Stimulated activated CD4-positive, alpha-beta T cell treated with anti-CD3 and anti-CD28 coated beads, Interleukin-15, amount 100 ng/mL, for 48 hours (primary cell): ENCODE measurements at regions not wholly inside any gene's neighbourhood (a gene's known extent, or its start where the extent isn't known, plus 50 kb on each side); places are given as distances from the start of the nearest gene placed in this dataset.
"Not testable (repeated sequence)": the region's sequence is repeated elsewhere in the genome, so short reads cannot be mapped to it uniquely, and the experiment has no call there.

Experiments used
- DNase-seq, 2 donors: peaks; one replicate each; pipeline ENCODE4 v3.0.0-alpha.2; 2020; ENCODE audit warnings: low read depth in 2 of 2

DNA sequence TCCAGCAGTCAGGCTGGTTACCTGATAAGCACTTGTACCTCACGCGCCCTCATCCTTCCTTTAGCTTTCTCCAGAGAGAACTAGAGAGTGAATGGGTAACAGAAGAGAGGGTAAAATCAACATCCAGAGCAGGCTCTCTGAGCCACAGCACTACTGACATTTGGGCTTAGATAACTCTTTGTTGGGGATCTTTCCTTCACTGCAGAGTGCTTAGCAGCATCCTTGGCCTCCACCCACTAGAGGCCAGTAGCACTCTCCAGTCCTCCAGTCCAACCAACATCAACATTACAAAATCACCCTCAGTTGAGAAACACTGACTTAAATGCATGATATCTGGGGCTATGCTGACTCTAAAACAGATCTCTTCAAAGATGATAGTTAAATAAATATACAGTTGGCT, 220.7 kb downstream of the TACR3 start:
- no peak for DNase-seq

DNA sequence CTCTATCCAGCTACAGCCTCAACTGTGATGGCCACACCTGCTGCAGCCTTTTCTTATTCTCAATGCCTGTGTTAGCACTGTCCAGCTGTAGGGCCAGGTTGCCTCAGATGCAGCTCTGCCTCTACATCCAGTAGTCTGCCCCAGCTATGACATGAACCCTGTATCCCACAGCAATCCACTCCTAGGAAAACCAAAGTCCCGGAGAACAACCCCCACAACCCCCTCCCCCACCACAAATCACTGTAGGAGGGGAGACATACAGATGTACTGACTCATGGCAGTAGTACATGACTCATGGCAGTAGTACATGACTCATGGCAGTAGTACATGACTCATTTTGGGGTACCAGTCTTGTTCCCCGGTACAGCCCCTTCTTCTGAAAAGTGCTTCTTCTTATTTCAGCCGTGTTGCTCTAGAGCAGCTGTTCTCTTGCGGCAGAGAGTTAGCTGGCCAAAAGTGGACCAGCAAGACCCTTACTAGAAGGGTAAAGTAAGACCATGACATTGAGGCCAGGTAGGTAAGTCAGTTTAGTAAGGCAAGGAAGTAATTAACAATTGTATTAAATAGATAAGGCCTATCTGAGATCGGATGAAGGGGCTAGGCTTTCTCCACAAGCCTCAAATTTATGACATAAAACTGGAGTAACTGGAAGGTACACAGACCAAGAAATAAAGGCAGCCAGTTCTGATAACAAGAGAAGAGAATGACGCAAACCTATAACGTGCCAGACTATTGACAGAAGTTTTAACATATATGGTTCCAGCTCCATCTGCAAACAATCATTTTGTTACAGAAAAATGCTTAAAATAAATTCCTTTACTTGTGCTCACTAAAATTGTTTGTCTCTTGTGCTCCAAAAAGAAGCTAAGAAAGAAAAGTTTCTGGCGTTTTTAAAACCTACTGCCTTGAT, 221.4 kb downstream of the TACR3 start:
- DNase-seq = peak in 1 of 2 donors; percentile 1

DNA sequence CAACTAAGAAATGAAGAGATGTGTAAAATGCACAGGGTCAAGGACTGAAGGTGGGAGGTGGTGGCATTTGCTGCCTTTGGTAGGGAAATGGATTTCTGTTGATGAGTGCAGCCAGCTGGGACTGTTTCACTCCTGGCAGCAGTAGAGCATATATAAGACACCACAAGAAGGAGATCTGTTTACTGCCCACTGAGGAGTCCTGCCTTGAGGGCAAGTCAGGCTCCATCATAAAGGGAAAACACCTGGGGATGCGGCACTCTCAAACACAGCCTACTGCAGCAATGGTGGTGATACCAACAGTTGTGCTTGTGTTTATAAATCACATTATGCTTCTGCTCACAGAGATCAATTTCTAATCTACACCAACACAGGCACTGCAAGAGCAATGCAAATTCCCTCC, 222.1 kb downstream of the TACR3 start:
- no peak for DNase-seq

DNA sequence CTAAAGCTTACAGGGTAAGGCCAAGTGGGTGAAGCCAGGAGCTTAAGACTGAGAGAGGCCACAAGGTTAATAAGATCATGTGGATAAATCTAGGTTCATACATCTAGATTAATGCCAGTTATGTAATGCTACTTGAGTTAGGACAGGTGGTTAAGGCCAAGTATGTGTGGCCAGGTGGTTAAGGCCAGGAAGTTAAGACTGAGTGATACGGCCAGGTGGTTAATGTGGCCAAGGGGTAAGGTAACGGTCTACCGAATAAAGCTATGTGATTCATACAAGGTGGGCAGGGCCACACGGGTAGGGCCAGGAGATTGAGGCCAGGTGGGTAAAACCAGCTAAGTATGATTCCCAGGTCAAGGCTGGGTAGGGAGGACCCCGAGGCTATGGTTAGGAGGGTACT, 223.0 kb downstream of the TACR3 start:
- no peak for DNase-seq

DNA sequence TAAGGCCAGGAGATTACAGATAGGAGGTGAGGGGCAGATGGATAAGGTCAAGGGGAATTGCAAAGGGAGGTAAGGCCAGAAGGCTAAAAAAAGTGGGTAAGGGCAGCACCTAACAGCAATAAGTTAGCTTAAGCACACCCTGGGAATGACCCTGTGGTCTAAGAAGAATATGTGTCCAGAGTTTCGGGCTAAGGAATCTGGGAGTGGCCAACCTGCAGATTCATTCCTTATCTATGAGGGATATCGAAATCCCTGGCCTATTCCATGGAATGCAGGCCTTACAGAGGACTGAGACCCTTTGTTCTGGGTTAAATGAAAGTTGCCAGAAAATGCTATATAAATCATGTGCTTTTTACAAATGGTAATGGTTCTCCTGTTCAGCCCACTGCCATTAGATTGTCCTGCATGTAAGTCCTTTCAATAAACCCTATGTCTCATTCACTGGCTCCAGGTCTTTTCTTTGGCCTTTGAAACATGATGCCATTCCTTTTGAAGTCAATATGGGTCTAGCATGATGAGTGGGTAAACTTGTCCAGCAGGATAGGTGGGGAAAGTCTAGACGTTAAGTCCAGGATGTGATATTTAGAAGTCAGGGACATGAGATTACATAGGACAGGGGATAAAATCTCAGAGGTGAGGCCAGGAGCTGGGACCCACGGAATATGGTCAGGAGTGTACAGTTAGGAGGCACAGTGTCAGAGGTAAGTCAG, 226.2 kb downstream of the TACR3 start:
- no peak for DNase-seq

DNA sequence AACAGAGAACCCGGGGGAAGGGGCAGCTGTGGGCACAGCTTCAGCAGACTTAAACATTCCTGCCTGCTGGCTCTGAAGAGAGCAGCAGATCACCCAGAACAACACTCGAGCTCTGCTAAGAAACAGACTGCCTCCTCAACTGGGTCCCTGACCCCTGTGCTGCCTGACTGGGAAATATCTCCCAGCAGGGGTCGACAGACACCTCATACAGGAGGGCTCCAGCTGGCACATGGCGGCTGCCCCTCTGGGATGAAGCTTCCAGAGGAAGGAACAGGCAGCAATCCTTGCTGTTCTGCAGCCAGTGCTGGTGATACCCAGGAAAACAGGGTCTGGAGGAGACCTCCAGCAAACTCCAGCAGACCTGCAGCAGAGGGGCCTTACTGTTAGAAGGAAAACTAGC, 234.5 kb downstream of the TACR3 start:
- not testable (repeated sequence) for DNase-seq

DNA sequence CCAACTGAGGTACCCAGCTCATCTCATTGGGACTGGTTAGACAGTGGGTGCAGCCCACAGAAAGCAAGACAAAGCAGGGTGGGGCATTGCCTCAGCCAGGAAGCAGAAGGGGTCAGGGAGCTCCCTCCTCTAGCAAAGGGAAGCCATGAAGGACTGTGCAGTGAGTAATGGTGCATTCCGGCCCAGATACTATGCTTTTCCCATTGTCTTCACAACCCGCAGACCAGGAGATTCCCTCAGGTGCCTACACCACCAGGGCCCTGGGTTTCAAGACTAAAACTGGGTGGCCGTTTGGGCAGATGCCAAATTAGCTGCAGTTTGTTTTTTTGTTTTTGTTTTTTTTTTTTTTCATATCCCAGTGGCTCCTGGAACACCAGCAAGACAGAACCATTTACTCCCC, 235.3 kb downstream of the TACR3 start:
- no peak for DNase-seq

DNA sequence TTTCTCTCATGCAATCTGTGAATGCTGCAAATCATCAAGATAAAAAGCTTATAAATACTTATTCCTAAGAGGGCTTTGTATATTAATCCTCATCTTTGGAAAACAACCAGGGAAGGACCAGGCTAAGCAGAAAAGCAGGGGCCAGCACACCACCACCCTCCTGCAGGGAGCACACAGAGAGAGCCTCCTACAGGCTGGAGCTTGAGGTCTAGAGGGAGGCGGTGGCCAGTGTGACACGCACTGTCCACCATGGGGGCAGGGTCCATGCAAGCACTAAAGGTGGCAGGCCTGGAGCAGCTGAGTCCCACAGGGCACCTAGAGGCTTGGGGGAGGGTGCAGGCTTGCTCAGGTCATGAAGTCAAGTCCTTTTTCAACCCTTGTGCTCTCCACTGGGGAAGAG, 236.9 kb downstream of the TACR3 start:
- no peak for DNase-seq

DNA sequence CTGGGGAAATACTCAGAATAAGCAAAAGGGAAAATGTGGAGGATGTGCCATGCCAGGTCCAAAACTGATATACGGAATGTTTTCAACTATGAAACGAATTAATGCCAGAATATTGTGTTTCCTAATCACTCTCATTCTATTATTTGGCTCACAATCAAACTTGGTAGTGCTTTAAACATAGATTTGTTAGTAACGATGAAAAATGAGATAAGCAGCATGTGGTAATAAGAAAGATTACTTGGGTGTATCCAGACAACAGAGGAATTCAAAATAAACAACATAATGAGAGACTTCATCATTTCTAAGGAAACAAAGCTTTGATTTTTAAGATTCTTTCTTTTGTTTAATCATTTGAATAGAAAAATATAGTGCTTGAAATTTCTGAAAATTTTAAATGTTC, 237.3 kb downstream of the TACR3 start:
- DNase-seq = no peak

DNA sequence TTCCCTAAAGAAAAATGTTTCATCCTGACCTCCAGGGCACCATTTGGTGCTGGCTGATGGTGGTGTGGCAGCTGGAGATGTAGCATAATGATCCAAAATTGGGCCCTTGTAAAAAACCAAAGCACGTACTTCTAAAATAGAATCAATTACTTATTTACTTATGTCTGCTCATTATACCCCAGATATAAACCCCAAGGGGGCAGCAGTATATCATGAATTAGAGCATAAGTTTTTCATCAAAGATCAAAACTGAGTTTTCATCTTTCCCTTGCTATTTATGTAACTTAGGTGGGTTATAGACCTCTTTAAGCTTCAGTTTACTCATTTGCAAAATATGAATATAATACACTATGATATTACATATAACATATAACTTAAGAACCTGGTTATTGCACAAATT, 241.1 kb downstream of the TACR3 start:
- no peak for DNase-seq

DNA sequence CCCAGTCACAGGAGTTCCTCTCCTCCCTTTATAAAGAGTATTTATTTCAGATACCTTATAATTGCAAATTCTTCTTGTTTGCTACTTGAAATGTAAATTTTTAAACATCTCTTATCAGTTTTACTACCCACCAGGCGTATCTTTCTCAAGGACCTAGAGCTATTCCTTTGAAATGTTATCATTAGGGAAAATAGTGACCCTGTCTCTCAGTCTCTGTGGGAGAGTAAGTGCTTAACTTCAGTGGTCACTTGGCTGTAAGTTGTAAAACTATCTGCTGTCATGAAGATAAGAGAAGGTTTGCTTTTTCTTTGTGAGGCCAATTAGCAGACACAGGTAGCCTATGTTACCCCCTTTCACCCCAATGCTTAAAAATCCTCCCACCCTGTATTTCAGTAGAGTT, 241.6 kb downstream of the TACR3 start:
- no peak for DNase-seq

DNA sequence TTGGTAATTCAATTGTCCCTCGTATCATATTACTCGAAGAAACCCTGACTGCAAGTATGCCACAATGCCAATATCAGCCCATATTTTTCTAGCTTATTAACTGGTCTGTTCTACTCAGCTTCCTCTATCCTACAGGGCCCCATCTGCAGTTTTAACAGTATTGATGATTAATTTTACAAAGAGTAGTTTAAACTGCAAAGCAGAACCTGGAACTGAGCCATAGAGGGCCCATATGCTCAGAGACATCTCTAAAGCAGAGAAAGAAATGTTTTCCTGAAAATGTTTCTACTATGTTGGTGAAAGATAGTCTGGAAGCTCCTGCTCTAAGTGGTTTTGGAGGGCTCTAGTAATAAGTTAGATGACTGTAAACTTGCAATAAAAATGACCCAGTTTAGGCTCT, 259.4 kb upstream of the CENPE start:
- no peak for DNase-seq

DNA sequence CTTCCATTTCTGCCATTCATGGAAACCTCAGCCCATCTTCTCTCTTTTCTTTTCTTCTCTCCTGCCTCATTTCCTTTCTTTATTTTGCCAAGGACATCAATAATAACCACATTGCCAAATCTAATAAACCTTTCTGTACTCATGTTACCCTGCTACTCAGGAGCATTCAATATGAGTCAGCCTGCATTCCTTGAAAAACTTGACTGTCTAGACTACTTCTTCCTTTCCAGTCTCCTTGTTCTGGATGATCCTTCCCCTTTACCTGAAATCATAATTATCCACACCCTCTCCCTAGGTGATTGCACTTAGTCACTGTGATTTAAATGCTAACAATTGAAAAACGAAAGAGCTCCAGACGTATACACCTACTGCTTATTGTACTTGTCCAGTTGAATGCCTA, 253.2 kb upstream of the CENPE start:
- DNase-seq = no peak

DNA sequence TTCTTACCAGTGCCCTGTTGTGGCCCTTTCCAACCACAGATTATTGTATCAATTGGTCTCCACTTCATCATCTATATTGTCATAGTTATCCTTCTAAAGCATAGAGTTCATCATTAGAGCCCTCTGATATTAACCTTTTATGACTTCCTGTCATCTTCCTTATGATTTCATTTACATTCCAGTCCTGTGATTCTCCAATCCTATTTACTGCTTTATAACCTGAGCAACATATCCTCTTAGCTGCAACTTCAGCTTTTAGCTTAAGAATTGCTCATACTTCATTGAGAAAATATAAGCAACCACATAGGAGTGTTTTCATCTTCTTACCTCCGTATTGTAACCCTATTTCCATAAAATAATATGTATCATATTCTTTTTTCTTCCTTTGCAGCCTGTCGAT, 252.6 kb upstream of the CENPE start:
- DNase-seq = no peak

DNA sequence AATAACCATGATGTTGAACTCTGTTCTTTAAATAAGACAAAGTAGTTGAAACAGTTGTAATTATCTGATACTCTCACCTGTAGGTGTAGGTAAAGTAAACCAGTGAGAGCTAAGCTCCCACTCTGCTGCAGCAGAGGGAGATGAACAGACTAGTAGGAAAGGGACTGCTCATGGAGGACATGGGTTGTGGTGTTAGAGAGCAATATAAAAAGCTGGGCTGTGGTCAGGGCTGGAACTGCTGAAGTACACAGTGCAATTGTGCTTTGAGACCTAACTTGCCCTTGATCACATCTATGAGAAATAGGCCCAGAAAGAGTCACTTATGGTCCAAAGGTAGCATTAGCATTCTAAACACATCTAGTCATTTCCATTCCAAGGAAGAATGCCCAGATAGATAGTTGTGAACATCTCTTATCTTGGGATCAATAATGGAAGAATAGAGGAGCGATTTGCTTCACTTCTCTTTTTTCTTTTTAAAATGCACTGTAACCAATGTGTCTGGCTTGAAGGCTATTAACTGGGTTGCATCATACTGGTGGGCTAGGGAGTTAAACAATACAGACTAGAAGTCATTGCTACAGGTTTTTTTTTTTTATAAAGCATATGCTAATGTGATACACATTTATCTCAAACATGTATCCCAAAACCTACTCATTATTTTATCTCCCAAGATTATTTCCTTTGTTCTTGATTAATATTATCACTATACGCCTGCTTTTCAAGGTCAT, 251.3 kb upstream of the CENPE start:
- no peak for DNase-seq

DNA sequence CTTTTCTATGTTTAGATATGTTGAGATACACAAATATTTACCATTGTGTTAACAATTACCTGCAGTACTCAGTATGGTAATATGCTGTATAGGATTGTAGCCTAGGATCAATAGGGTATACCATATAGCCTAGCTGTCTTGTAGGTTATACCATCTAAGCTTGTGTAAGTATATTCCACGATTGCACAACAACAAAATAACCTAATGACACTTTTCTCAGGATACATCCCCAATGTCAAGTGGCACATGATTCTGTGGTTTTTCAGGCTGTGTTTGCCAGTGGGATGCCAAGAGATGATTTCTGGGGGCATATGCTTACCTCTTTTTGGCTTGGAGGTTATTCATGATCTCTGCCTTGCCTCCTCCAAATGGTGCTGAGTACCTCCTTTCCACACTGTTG, 247.2 kb upstream of the CENPE start:
- no peak for DNase-seq

DNA sequence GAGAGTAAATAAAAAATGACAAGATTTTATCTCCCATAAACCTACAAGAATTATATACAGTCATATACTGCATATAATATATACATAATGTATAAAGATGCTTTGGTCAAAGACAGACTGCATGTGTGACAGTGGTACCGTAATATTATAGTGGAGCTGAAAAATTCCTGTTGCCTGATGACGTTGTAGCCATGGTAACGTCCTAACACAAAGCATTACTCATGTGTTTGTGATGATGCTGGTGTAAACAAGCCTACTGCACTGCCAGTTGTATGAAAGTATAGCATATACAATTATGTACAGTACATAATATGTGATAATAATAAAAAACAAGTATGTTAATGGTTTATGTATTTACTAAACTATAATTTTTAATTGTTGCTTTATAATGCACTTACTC, 245.2 kb upstream of the CENPE start:
- DNase-seq = no peak

DNA sequence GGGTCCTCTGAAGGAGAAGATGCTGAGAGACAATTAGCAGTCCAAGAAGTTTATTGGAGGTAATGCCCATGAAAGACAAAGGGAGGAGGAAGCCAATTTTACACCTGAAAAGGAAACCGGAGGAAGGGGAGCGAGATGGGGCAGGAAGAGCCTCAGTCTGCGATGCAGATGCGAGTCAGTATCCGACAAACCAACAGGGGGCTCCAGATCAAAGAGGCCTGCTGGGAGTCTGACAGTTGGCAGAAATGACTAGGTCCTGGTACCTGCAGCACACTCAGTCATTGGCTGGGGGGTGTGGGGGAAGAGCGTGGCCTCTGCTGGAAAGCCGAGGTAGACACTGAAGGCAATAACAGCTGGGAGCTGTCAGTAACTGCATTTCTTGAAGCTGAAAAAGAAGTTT, 231.1 kb upstream of the CENPE start:
- DNase-seq = no peak

DNA sequence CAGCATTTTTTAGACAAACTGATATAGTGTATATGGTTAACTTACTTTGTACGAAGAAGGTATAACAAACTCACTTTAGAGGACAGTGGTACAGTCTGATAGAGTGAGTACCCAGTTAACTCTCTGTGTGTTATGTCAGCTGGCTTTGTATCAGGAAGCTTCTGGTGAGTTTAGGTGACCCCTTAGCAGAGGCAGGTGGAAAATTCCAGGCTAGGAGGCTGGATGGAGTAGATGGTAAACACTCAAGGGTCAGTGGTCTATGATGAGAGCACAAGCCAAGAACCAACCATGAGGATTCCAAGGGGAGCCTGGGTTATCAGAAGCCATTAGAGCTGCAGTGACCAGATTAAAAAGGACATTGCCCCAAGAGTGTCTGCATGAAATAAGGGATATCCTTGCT, 227.3 kb upstream of the CENPE start:
- no peak for DNase-seq

DNA sequence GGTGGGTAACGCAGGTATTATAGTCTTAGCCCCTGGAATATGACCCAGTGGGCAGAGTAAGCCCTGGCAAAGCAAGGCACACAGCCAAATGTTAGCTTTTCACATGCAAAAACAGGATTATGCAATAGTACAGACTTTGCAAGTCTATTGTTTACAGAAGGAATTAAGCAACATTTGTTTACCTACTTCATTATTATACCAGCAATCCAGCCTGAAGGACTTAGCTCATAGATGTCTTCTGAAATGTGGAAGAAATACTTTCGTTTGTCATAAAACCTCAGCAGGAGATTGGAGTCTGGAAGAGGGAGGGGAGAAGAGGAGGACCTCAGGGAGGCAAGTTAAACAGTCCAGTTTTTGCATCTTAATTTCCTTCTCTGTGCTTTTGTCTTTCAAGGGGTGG, 226.7 kb upstream of the CENPE start:
- DNase-seq = no peak

DNA sequence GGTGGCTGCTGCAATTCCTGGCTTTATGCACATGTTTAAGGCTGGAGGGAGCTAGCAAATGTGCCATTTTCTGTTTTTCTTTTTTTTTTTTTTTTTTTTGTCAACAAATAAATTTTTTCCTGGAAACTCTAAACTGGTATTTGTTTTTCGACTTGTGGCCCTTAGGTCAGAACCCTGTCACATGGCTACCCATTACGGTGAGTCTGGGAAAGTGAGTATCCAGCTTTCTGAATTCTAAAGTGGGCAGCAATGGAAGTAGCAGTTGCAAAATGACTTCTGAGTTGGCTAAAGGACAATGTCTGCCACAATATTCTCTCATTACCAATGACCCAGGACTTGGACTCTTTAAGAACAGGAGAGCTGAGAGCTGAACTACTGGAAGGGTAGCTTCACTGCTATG, 225.1 kb upstream of the CENPE start:
- no peak for DNase-seq

DNA sequence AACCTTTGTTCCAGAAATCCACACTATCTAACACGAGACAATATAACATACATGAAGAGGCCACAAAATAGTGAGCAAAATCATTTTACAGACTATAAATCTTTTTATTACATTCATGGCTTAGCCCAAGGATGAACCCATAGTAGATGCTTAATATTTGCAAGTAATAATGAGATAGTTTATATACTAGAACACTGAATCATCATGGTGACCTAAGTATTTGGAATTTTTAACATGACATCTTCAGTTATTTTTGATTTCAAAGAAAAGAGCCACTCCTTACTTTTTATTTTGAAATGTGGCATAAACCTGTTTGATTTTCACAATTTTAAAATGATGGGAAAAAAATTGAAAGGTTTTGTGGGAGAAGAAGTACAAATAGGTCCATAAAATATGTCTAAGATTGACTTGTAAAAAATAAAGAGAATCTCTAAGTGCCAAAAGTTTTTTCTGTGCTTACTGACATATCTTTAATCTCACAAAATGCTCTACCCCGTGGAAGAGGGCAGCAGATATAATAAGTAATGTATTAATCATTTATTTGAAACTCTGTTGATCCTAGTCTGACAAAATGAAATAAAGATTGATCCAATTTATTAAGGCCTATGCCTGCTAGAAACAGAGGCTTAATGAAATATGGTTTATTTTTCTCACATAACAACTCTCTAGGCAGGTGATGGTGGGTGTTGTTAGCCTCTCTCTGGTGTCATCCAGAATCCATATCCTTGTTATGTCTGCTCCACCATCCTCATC, 224.5 kb upstream of the CENPE start:
- no peak for DNase-seq
